RPMI7951 (cell line): ENCODE measurements at regions not wholly inside any gene's neighbourhood (a gene's known extent, or its start where the extent isn't known, plus 50 kb on each side); places are given as distances from the start of the nearest gene placed in this dataset.
"Not testable (repeated sequence)": the region's sequence is repeated elsewhere in the genome, so short reads cannot be mapped to it uniquely, and the experiment has no call there.

Experiments
- DNase-seq: peaks from one replicate; pipeline ENCODE4 v3.0.0-alpha.2; 2012; ENCODE audit warnings: low read depth

GRCh38 chr1:68848017-68848416, 351.1 kb upstream of the DEPDC1 start:
- DNase-seq, result no peak

- no peak for DNase-seq
Measured at GRCh38 chr1:68868606-68869005, 371.7 kb upstream of the DEPDC1 start.

- no peak for DNase-seq
Measured at GRCh38 chr1:68873144-68873543, 376.3 kb upstream of the DEPDC1 start.

- DNase-seq, result not testable (repeated sequence)
Measured at GRCh38 chr1:68881330-68882194, 384.7 kb upstream of the DEPDC1 start.

GRCh38 chr1:68889471-68889870, 392.6 kb upstream of the DEPDC1 start:
- no peak for DNase-seq

GRCh38 chr1:68890736-68891135, 393.9 kb upstream of the DEPDC1 start:
- no peak for DNase-seq

GRCh38 chr1:68904477-68904876, 407.6 kb upstream of the DEPDC1 start:
- DNase-seq, result peak; percentile 4

GRCh38 chr1:68906431-68906830, 409.5 kb upstream of the DEPDC1 start:
- DNase-seq, result no peak

- DNase-seq, result no peak
Measured at GRCh38 chr1:68907491-68907890, 410.6 kb upstream of the DEPDC1 start.

- DNase-seq, result no peak
Measured at GRCh38 chr1:68908316-68908715, 411.4 kb upstream of the DEPDC1 start.

GRCh38 chr1:68916221-68916902, 419.5 kb upstream of the DEPDC1 start:
- peak; percentile 1 for DNase-seq

- DNase-seq, result no peak
Measured at GRCh38 chr1:68917456-68917855, 420.6 kb upstream of the DEPDC1 start.

GRCh38 chr1:68918563-68918962, 421.7 kb upstream of the DEPDC1 start:
- DNase-seq, result no peak

- no peak for DNase-seq
Measured at GRCh38 chr1:68919075-68919474, 422.2 kb upstream of the DEPDC1 start.

- DNase-seq, result not testable (repeated sequence)
Measured at GRCh38 chr1:68923475-68924088, 426.7 kb upstream of the DEPDC1 start.

- DNase-seq, result no peak
Measured at GRCh38 chr1:68930101-68930500, 433.2 kb upstream of the DEPDC1 start.

- no peak for DNase-seq
Measured at GRCh38 chr1:68936530-68936929, 439.6 kb upstream of the DEPDC1 start.

- no peak for DNase-seq
Measured at GRCh38 chr1:68938051-68938666, 441.3 kb upstream of the DEPDC1 start.

- DNase-seq, result no peak
Measured at GRCh38 chr1:68950036-68950435, 453.2 kb upstream of the DEPDC1 start.

GRCh38 chr1:68953311-68953710, 456.4 kb upstream of the DEPDC1 start:
- DNase-seq, result no peak

- DNase-seq, result no peak
Measured at GRCh38 chr1:68954841-68955240, 458.0 kb upstream of the DEPDC1 start.

GRCh38 chr1:68955424-68955823, 458.5 kb upstream of the DEPDC1 start:
- no peak for DNase-seq
